LNCAP (cell line): ENCODE measurements at regions not wholly inside any gene's neighbourhood (a gene's known extent, or its start where the extent isn't known, plus 50 kb on each side); places are given as distances from the start of the nearest gene placed in this dataset.

Experiments
- TF ChIP-seq, protein P1 (sequence below): fragments of 450-650 bp; IDR thresholded peaks from 2 replicates; pipeline ENCODE4 v1.5.1; 2017; ENCODE audit warnings: mild to moderate bottlenecking

DNA sequence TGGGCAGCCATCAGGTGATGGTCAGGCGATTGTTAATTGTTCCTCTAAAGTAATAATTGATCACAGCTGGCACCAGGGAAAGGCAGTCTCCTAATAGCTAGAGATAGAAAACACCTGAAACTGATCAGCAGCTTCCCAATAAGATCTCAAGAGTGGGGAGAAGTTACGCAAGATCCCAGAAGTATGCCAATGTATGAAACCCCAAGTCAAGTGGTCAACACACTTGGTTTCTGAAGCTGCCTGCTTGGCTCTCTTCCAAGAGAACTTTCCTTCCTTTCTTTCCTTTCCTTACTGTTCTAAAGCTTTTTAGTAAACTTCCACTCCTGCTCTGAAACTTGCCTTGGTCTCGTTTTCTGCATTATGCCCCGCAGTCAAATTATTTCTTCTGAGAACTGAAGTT is 201.6 kb upstream of the SKOR2 start:
- TF ChIP-seq, protein P1, sequence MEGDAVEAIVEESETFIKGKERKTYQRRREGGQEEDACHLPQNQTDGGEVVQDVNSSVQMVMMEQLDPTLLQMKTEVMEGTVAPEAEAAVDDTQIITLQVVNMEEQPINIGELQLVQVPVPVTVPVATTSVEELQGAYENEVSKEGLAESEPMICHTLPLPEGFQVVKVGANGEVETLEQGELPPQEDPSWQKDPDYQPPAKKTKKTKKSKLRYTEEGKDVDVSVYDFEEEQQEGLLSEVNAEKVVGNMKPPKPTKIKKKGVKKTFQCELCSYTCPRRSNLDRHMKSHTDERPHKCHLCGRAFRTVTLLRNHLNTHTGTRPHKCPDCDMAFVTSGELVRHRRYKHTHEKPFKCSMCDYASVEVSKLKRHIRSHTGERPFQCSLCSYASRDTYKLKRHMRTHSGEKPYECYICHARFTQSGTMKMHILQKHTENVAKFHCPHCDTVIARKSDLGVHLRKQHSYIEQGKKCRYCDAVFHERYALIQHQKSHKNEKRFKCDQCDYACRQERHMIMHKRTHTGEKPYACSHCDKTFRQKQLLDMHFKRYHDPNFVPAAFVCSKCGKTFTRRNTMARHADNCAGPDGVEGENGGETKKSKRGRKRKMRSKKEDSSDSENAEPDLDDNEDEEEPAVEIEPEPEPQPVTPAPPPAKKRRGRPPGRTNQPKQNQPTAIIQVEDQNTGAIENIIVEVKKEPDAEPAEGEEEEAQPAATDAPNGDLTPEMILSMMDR = no peak

- TF ChIP-seq, protein P1 = no peak
These were observed 197.5 kb upstream of the SKOR2 start for GRCh38 chr18:47448956-47449355.

- TF ChIP-seq, protein P1 = no peak
These were observed 190.5 kb upstream of the SKOR2 start for GRCh38 chr18:47441914-47442313.

GRCh38 chr18:47438001-47438400 is 186.5 kb upstream of the SKOR2 start:
- TF ChIP-seq, protein P1 = no peak

GRCh38 chr18:47436871-47437270 is 185.4 kb upstream of the SKOR2 start:
- TF ChIP-seq, protein P1 = no peak

DNA sequence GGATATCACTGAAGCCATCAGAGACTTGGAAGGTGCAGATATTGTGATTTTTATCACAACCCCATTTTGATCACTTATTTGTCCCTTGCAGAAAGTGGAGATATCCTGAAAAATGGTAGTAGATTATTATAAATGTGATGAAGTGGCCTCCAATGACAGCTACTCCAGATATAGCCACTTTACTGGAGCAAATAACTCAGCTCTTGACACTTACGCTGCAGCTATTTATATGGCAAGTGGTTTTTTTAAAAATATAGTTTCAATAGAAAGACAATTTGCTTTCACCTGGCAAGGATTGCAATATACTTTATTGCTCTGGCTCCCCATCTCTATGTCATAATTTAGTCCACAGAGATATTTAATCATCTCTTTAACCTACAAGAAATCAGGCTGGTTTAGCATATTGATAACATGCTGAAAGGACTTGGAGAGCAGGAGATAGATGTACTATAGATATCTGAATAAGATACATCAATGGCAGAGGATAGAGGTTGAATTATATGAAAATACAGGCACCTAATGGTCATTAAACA is 182.8 kb upstream of the SKOR2 start:
- TF ChIP-seq, protein P1 = no peak

GRCh38 chr18:47427923-47428637 is 176.6 kb upstream of the SKOR2 start:
- TF ChIP-seq, protein P1 = no peak
